HepG2 (cell line): ENCODE measurements at regions not wholly inside any gene's neighbourhood (a gene's known extent, or its start where the extent isn't known, plus 50 kb on each side); places are given as distances from the start of the nearest gene placed in this dataset.

ENCODE experiments used
- ATAC-seq: fragments of 200-7000 bp; cut with Tn5 transposase; 3 replicates; pipeline ENCODE4 v1.9.1; 2020; ENCODE audit warnings: mild to moderate bottlenecking, moderate library complexity
- BruUV-seq: library from RNA; stranded (reverse); fragments of 400-500 nt; replicated peaks from 2 replicates; lab custom pipeline; 2021; lab: Mats Ljungman, UMichigan
- CTCF ChIA-PET: fragments of 300-600 bp; formaldehyde crosslinking; extraction: SDS; loops from one replicate; lab custom pipeline; 2021; ENCODE audit warnings: low total read pairs, inconsistent platforms, low intra/inter-chr PET ratio; lab: Yijun Ruan, JAX
- POLR2A ChIA-PET: fragments of 350-600 bp; sonication (Branson Sonifier 250); formaldehyde crosslinking; loops from one replicate; lab custom pipeline; 2020; ENCODE audit warnings: antibody characterized with exemption, inconsistent platforms; lab: Yijun Ruan, JAX
- DNase-seq: peaks from one replicate; pipeline ENCODE4 v3.0.0-alpha.2; 2015; ENCODE audit warnings: low spot score
- FAIRE-seq: peaks from 3 replicates; lab custom pipeline; 2011; peaks lifted over from hg19 to GRCh38; lab: Jason Lieb, UNC
- H2AFZ ChIP-seq: one replicate; pipeline ENCODE4 v1.6.1; 2011; ENCODE audit warnings: low read length, inconsistent platforms
- H3K27ac ChIP-seq: fragments of 300-600 bp; 3 replicates; pipeline ENCODE4 v1.8.0; 2011; ENCODE audit warnings: mixed run types, mild to moderate bottlenecking, mixed read lengths, low read length, inconsistent platforms; ENCODE audit not compliant: insufficient read depth; ENCODE audit errors: extremely low read length
- H3K27me3 ChIP-seq, 2 experiments: fragments of 200-600 bp in 1 of 2; 2 replicates in 1 of 2; 3 replicates in 1 of 2; pipeline versions ENCODE4 v1.6.0 to v1.8.0; 2011; ENCODE audit warnings: low read length in 2 of 2, mild to moderate bottlenecking in 2 of 2, moderate library complexity in 2 of 2, inconsistent platforms in 1 of 2; ENCODE audit not compliant: insufficient read depth in 2 of 2, control insufficient read depth in 1 of 2
- H3K36me3 ChIP-seq, 2 experiments: fragments of 200-600 bp in 1 of 2; replicated peaks in 1 of 2; 2 replicates in 1 of 2; 3 replicates in 1 of 2; pipeline versions ENCODE4 v1.5.1 to v1.8.0; 2011; ENCODE audit warnings: low read length in 2 of 2, inconsistent platforms in 1 of 2; ENCODE audit not compliant: insufficient read depth in 2 of 2, control insufficient read depth in 1 of 2
- H3K4me1 ChIP-seq: 2 replicates; pipeline ENCODE4 v1.5.1; 2012; ENCODE audit warnings: low read length, inconsistent platforms; ENCODE audit not compliant: insufficient read depth
- H3K4me2 ChIP-seq: 2 replicates; pipeline ENCODE4 v1.6.0; 2011; ENCODE audit warnings: low read depth, low read length, inconsistent platforms
- H3K4me3 ChIP-seq, 3 experiments: fragments of 200-600 bp in 1 of 3; sonication (generic), shearing (Covaris generic) in 1 of 3; replicated peaks in 1 of 3; 2 replicates each; pipeline ENCODE4 v1.5.1; 2011 to 2016; ENCODE audit warnings: low read length in 3 of 3, inconsistent platforms in 2 of 3, low read depth in 2 of 3, mild to moderate bottlenecking in 2 of 3, control low read depth in 1 of 3, mixed read lengths in 1 of 3; ENCODE audit not compliant: insufficient read depth in 1 of 3
- H3K79me2 ChIP-seq: one replicate; pipeline ENCODE4 v1.6.1; 2011; ENCODE audit warnings: low read length, inconsistent platforms; ENCODE audit not compliant: insufficient read depth
- H3K9ac ChIP-seq: 2 replicates; pipeline ENCODE4 v1.6.0; 2011; ENCODE audit warnings: mild to moderate bottlenecking, low read depth, low read length, inconsistent platforms; ENCODE audit not compliant: insufficient read depth
- H3K9me3 ChIP-seq: 2 replicates; pipeline ENCODE4 v1.5.1; 2012; ENCODE audit warnings: mild to moderate bottlenecking, low read length
- H4K20me1 ChIP-seq: 2 replicates; pipeline ENCODE4 v1.6.0; 2011; ENCODE audit warnings: inconsistent platforms, mild to moderate bottlenecking, low read length, moderate library complexity; ENCODE audit not compliant: insufficient read depth
- CCDC6 ChIP-seq: sonication (generic); formaldehyde crosslinking; IDR thresholded peaks from 2 replicates; pipeline ENCODE4 v1.8.1; 2022; ENCODE audit warnings: mild to moderate bottlenecking, missing genetic modification reagents, moderate library complexity
- DNMT1 ChIP-seq: sonication (generic); formaldehyde crosslinking; IDR thresholded peaks from 2 replicates; pipeline ENCODE4 v1.5.1; 2020; ENCODE audit warnings: mild to moderate bottlenecking, missing genetic modification reagents
- HMGXB4 ChIP-seq, 2 experiments: sonication (generic) in 1 of 2; formaldehyde crosslinking in 1 of 2; IDR thresholded peaks; 2 replicates each; pipeline versions ENCODE4 v1.4.0 to v1.6.1; 2018 to 2020; ENCODE audit warnings: missing genetic modification reagents in 2 of 2, borderline replicate concordance in 1 of 2, low read depth in 1 of 2, mild to moderate bottlenecking in 1 of 2, missing biosample characterization in 1 of 2
- SAFB2 ChIP-seq: sonication (generic); formaldehyde crosslinking; IDR thresholded peaks from 2 replicates; pipeline ENCODE4 v1.5.1; 2020; ENCODE audit warnings: missing genetic modification reagents, low read depth, mild to moderate bottlenecking, borderline replicate concordance
- ZNF253 ChIP-seq: sonication (generic); formaldehyde crosslinking; IDR thresholded peaks from 2 replicates; pipeline ENCODE4 v1.8.0; 2022; ENCODE audit warnings: mild to moderate bottlenecking, missing genetic modification reagents, borderline replicate concordance
- ZZZ3 ChIP-seq: sonication (generic); formaldehyde crosslinking; IDR thresholded peaks from 2 replicates; pipeline ENCODE4 v1.4.0; 2020; ENCODE audit warnings: missing genetic modification reagents, mild to moderate bottlenecking, borderline replicate concordance
- WGBS: methylation state at CpG from one replicate; pipeline ENCODE4 v1.1.6; 2017; ENCODE audit warnings: low lambda C conversion rate; 5-methylcytosine and 5-hydroxymethylcytosine counted together
- in situ Hi-C: cut with HindIII; loops from 2 replicates; pipeline ENCODE4 v1.10.0; 2017; ENCODE audit warnings: low pct_unique_long_range_greater_than_20kb; ENCODE audit not compliant: extremely low pct_ligation_motif_present
- intact Hi-C: fragments of 100-400 bp; cut with micrococcal nuclease; formaldehyde crosslinking; loops from one replicate; pipeline ENCODE4 v1.10.0; 2022; ENCODE audit not compliant: unreplicated experiment

DNA sequence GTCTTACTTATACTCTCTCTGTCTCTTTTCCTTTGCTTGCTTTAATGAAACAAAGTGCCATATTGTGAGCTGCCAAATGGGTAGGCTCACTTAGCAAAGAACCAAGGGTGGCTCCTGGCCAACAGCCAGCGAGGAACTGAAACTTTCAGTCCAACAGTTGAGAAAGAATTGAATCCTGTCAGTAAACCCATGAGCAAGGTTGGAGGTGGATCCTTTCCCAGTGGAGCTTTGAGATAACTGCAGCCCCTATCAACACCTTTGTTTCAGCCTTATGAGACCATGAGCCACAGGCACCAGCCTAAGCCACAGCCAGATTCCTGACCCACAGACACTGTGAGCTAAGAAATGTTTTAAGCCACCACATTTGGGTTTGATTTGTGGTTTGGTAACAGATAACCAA lies 362.2 kb downstream of the PDGFC start:
- FAIRE-seq (no peak), DNase-seq (no peak), ATAC-seq (no peak)
- no TSS peak for BruUV-seq
- in situ Hi-C loops: no loop called here
- Histone ChIP-seq H3K4me2 (no peak overlapping the region), H3K27ac (no peak overlapping the region), H3K9me3 (no peaks in the 10 kb centered on the region), H3K36me3 (no peaks in the 10 kb centered on the region), H3K79me2 (no peaks in the 10 kb centered on the region), H3K27me3 (no peaks in the 10 kb centered on the region; a peak in 1 of 5 replicates), H4K20me1 (no peaks in the 10 kb centered on the region), H2AFZ (no peak overlapping the region), H3K9ac (no peak overlapping the region), H3K4me1 (no peaks in the 10 kb centered on the region), H3K4me3 (no peak overlapping the region)
- ChIA-PET CTCF (no interaction called here), POLR2A (no interaction called here)
- no peak for TF ChIP-seq SAFB2 (CRISPR knock-in tag)
- intact Hi-C loops: no loop called here
- WGBS: 0% methylated on average over 1 of the region's 1 CpG

- no peaks in the 10 kb centered on the region for H3K36me3 ChIP-seq
- TF ChIP-seq ZNF253 (CRISPR knock-in tag) (no peak), DNMT1 (CRISPR knock-in tag) (no peak), ZZZ3 (CRISPR knock-in tag) (no peak), CCDC6 (no peak), HMGXB4 (CRISPR knock-in tag; IDR thresholded peaks at IDR 0.05; ENCODE audit: borderline replicate concordance in 1 of 2, low read depth in 1 of 2) (no peak)
- in situ Hi-C loops (no loop called here), intact Hi-C loops (no loop called here)
- POLR2A ChIA-PET: no interaction called here
- H3K79me2 ChIP-seq: no peaks in the 10 kb centered on the region
- ATAC-seq (no peak), DNase-seq (no peak), FAIRE-seq (no peak)
- WGBS: 13% methylated on average over 5 of the region's 6 CpGs
- no peak overlapping the region for H2AFZ ChIP-seq
- no peaks in the 10 kb centered on the region for H3K9me3 ChIP-seq
- H3K9ac ChIP-seq: no peak overlapping the region
- CTCF ChIA-PET: no interaction called here
- H3K27me3 ChIP-seq: no peaks in the 10 kb centered on the region
- no peak overlapping the region for H3K4me2 ChIP-seq
- no TSS peak for BruUV-seq
- H4K20me1 ChIP-seq: no peaks in the 10 kb centered on the region
- no peak overlapping the region for H3K27ac ChIP-seq
- H3K4me1 ChIP-seq: no peaks in the 10 kb centered on the region
- H3K4me3 ChIP-seq: no peak overlapping the region
Observed at GRCh38 chr4:156608651-156609050, 362.9 kb downstream of the PDGFC start.
